GM12878 (cell line): ENCODE measurements at regions not wholly inside any gene's neighbourhood (a gene's known extent, or its start where the extent isn't known, plus 50 kb on each side); places are given as distances from the start of the nearest gene placed in this dataset.

ENCODE experiments used
- ATAC-seq: fragments of 200-7000 bp; cut with Tn5 transposase; 3 replicates; pipeline ENCODE4 v1.9.1; 2020; ENCODE audit warnings: mild to moderate bottlenecking, moderate library complexity
- BruUV-seq: library from RNA; stranded (reverse); fragments of 400-500 nt; replicated peaks from 2 replicates; lab custom pipeline; 2021; lab: Mats Ljungman, UMichigan
- CTCF ChIA-PET: fragments of 300-600 bp; sonication (Branson Sonifier 250); formaldehyde crosslinking; extraction: SDS; loops from one replicate; lab custom pipeline; 2021; ENCODE audit warnings: inconsistent platforms; lab: Yijun Ruan, JAX
- POLR2A ChIA-PET: fragments of 350-600 bp; formaldehyde crosslinking; extraction: SDS; loops from one replicate; lab custom pipeline; 2021; ENCODE audit warnings: inconsistent platforms; lab: Charles Lee
- RAD21 ChIA-PET: fragments of 300-600 bp; sonication (Branson Sonifier 250); formaldehyde crosslinking; loops from one replicate; lab custom pipeline; 2023; ENCODE audit warnings: antibody characterized with exemption; ENCODE audit not compliant: unreplicated experiment; lab: Charles Lee
- SMC1A ChIA-PET: fragments of 300-600 bp; sonication (Branson Sonifier 250); formaldehyde crosslinking; loops from one replicate; lab custom pipeline; 2023; ENCODE audit not compliant: unreplicated experiment, uncharacterized antibody; lab: Charles Lee
- DNase-seq: peaks from one replicate; pipeline ENCODE4 v3.0.0-alpha.2; 2011; ENCODE audit warnings: low read depth, low spot score
- FAIRE-seq: peaks from 3 replicates; lab custom pipeline; 2011; peaks lifted over from hg19 to GRCh38; lab: Jason Lieb, UNC
- H2AFZ ChIP-seq: 2 replicates; pipeline ENCODE4 v1.6.0; 2011; ENCODE audit warnings: low read depth, low read length, control low read depth; ENCODE audit not compliant: control insufficient read depth
- H3K27ac ChIP-seq: 2 replicates; pipeline ENCODE4 v1.5.1; 2011; ENCODE audit warnings: control low read depth; ENCODE audit not compliant: control insufficient read depth, insufficient read depth
- H3K27me3 ChIP-seq, 2 experiments: replicated peaks in 1 of 2; 2 replicates each; pipeline versions ENCODE4 v1.6.0 to v1.6.1; 2011; ENCODE audit warnings: low read length in 1 of 2; ENCODE audit not compliant: control insufficient read depth in 2 of 2, insufficient read depth in 2 of 2
- H3K36me3 ChIP-seq, 2 experiments: 2 replicates each; pipeline ENCODE4 v1.5.1; 2011; ENCODE audit warnings: low read length in 1 of 2; ENCODE audit not compliant: control insufficient read depth in 2 of 2, insufficient read depth in 2 of 2
- H3K4me1 ChIP-seq: 2 replicates; pipeline ENCODE4 v1.6.1; 2011; ENCODE audit warnings: mild to moderate bottlenecking, low read length, moderate library complexity, mixed read lengths; ENCODE audit not compliant: control insufficient read depth, insufficient read depth
- H3K4me2 ChIP-seq: 2 replicates; pipeline ENCODE4 v1.6.0; 2011; ENCODE audit warnings: control low read depth; ENCODE audit not compliant: control insufficient read depth, insufficient read depth
- H3K4me3 ChIP-seq: fragments of 200-600 bp; sonication (generic); 2 replicates; pipeline ENCODE4 v1.5.1; 2016
- H3K79me2 ChIP-seq: 2 replicates; pipeline ENCODE4 v1.6.0; 2011; ENCODE audit warnings: low read length; ENCODE audit not compliant: control insufficient read depth, insufficient read depth
- H3K9ac ChIP-seq: 2 replicates; pipeline ENCODE4 v1.8.0; 2011; ENCODE audit warnings: low read length, control low read depth, mixed read lengths; ENCODE audit not compliant: control insufficient read depth, insufficient read depth
- H3K9me3 ChIP-seq: replicated peaks from 3 replicates; pipeline ENCODE4 v1.5.1; 2011; ENCODE audit warnings: mild to moderate bottlenecking, low read length; ENCODE audit not compliant: control insufficient read depth, insufficient read depth
- H4K20me1 ChIP-seq: 2 replicates; pipeline ENCODE4 v1.6.0; 2011; ENCODE audit not compliant: control insufficient read depth, insufficient read depth
- ASH2L ChIP-seq: fragments of 300-600, 200-600 bp; sonication (generic); IDR thresholded peaks from 2 replicates; pipeline ENCODE4 v1.6.1; 2017; ENCODE audit warnings: low read depth, mild to moderate bottlenecking, borderline replicate concordance
- BCL11A ChIP-seq: IDR thresholded peaks from 2 replicates; pipeline ENCODE4 v1.6.1; 2011; ENCODE audit warnings: low read depth, low read length
- BRCA1 ChIP-seq: IDR thresholded peaks from 2 replicates; pipeline ENCODE4 v1.6.1; 2011; ENCODE audit warnings: low read depth, low read length, improper control_type of control experiment
- JUNB ChIP-seq: IDR thresholded peaks from 2 replicates; pipeline ENCODE4 v1.6.1; 2016; ENCODE audit warnings: antibody characterized with exemption, mild to moderate bottlenecking
- MYB ChIP-seq: fragments of 150-350 bp; IDR thresholded peaks from 2 replicates; pipeline ENCODE4 v1.6.1; 2014; ENCODE audit warnings: mild to moderate bottlenecking, low read depth, low read length, borderline replicate concordance
- POU2F2 ChIP-seq: IDR thresholded peaks from 3 replicates; pipeline ENCODE4 v1.6.1; 2011; ENCODE audit warnings: low read depth, mild to moderate bottlenecking, low read length, borderline replicate concordance
- RUNX3 ChIP-seq: IDR thresholded peaks from 2 replicates; pipeline ENCODE4 v1.6.1; 2012; ENCODE audit warnings: low read length, inconsistent platforms
- SMAD1 ChIP-seq: fragments of 450-650 bp; IDR thresholded peaks from 2 replicates; pipeline ENCODE4 v1.6.1; 2018; ENCODE audit warnings: mild to moderate bottlenecking, low read depth; ENCODE audit not compliant: partially characterized antibody
- WGBS: methylation state at CpG from one replicate; pipeline ENCODE4 v1.1.6; 2016; ENCODE audit warnings: low lambda C conversion rate; ENCODE audit not compliant: insufficient replicate concordance, insufficient coverage; ENCODE audit errors: missing lambda C conversion rate; 5-methylcytosine and 5-hydroxymethylcytosine counted together
- in situ Hi-C: fragments of 300-500 bp; cut with MboI; formaldehyde crosslinking; loops from 9 replicates; pipeline ENCODE4 v1.14.3; 2018; ENCODE audit warnings: mixed read lengths
- intact Hi-C: fragments of 100-400 bp; cut with micrococcal nuclease; formaldehyde crosslinking; loops from one replicate; pipeline ENCODE4 v1.14.2; 2022; ENCODE audit not compliant: unreplicated experiment
- TF ChIP-seq, protein P1 (sequence below): IDR thresholded peaks from 2 replicates; pipeline ENCODE4 v1.6.1; 2012; ENCODE audit warnings: improper control_type of control experiment, low read depth, low read length; ENCODE audit not compliant: insufficient replicate concordance
- TF ChIP-seq, protein P2 (sequence below): fragments of 450-650 bp; IDR thresholded peaks from 2 replicates; pipeline ENCODE4 v1.6.1; 2017; ENCODE audit warnings: borderline replicate concordance
- TF ChIP-seq, protein P3 (sequence below): IDR thresholded peaks from 2 replicates; pipeline ENCODE4 v1.6.1; 2011; ENCODE audit warnings: borderline replicate concordance, low read depth, mild to moderate bottlenecking, moderate library complexity, mixed read lengths, low read length; ENCODE audit not compliant: insufficient read depth; ENCODE audit errors: extremely low read length
- TF ChIP-seq, protein P4 (sequence below): fragments of 450-650 bp; IDR thresholded peaks from 2 replicates; pipeline ENCODE4 v1.6.1; 2018; ENCODE audit warnings: borderline replicate concordance, mild to moderate bottlenecking; ENCODE audit not compliant: partially characterized antibody

DNA sequence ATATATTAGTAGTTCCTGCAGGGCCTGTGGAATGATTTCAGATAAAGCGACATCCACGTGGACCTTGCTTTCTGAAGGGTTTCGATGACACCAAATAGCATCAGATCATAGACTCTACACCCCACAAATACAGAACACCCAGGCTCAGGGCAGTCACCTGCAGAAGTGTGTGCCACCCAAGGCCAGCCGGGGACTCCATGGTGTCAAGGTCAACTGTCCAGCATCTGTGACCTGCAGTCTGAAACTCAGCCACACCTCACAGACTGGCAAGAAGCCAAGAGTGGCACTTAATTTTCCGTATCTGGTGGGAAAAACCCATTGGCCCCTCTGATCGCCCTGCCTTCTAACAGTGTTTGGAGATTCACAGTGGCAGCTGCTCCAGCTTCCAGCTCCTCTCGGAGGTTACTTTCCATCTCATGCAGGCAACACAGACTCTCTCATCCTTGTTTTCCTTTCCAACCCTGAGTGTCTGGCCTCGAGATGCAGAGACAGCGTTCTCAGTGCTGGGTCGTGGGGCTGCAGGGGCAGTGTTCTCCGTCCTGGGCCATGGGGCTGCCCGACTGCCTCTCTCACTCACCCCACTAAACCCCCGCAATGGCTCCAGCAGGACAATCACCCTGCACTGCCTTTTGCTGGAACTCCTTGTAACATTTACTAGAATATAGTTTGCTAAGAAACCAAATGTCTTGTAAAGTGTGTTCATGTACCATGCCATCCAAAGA is 221.9 kb downstream of the IRX2 start:
- Histone ChIP-seq H3K27me3 (no peaks in the 10 kb centered on the region), H3K36me3 (no peaks in the 10 kb centered on the region), H3K9me3 (peaks cover 4% of the 10 kb centered on the region; the same call in 1 of the 3 replicates), H3K4me2 (no peak overlapping the region), H2AFZ (no peak overlapping the region), H3K9ac (no peak overlapping the region), H3K79me2 (no peaks in the 10 kb centered on the region), H4K20me1 (no peaks in the 10 kb centered on the region), H3K27ac (no peak overlapping the region), H3K4me3 (no peak overlapping the region), H3K4me1 (no peaks in the 10 kb centered on the region)
- DNase-seq (no peak), FAIRE-seq (no peak), ATAC-seq (no peak)
- intact Hi-C loops, result no loop called here
- CTCF ChIA-PET, result no interaction called here
- SMC1A ChIA-PET, result no interaction called here
- RAD21 ChIA-PET, result no interaction called here
- WGBS, result 13% methylated on average over 13 of the region's 13 CpGs
- BruUV-seq, result no TSS peak
- in situ Hi-C loops, result no loop called here
- POLR2A ChIA-PET, result no interaction called here
- TF ChIP-seq BCL11A (no peak), BRCA1 (no peak), RUNX3 (no peak), MYB (no peak), POU2F2 (no peak), SMAD1 (no peak), JUNB (no peak), ASH2L (no peak)
- TF ChIP-seq, protein P1, sequence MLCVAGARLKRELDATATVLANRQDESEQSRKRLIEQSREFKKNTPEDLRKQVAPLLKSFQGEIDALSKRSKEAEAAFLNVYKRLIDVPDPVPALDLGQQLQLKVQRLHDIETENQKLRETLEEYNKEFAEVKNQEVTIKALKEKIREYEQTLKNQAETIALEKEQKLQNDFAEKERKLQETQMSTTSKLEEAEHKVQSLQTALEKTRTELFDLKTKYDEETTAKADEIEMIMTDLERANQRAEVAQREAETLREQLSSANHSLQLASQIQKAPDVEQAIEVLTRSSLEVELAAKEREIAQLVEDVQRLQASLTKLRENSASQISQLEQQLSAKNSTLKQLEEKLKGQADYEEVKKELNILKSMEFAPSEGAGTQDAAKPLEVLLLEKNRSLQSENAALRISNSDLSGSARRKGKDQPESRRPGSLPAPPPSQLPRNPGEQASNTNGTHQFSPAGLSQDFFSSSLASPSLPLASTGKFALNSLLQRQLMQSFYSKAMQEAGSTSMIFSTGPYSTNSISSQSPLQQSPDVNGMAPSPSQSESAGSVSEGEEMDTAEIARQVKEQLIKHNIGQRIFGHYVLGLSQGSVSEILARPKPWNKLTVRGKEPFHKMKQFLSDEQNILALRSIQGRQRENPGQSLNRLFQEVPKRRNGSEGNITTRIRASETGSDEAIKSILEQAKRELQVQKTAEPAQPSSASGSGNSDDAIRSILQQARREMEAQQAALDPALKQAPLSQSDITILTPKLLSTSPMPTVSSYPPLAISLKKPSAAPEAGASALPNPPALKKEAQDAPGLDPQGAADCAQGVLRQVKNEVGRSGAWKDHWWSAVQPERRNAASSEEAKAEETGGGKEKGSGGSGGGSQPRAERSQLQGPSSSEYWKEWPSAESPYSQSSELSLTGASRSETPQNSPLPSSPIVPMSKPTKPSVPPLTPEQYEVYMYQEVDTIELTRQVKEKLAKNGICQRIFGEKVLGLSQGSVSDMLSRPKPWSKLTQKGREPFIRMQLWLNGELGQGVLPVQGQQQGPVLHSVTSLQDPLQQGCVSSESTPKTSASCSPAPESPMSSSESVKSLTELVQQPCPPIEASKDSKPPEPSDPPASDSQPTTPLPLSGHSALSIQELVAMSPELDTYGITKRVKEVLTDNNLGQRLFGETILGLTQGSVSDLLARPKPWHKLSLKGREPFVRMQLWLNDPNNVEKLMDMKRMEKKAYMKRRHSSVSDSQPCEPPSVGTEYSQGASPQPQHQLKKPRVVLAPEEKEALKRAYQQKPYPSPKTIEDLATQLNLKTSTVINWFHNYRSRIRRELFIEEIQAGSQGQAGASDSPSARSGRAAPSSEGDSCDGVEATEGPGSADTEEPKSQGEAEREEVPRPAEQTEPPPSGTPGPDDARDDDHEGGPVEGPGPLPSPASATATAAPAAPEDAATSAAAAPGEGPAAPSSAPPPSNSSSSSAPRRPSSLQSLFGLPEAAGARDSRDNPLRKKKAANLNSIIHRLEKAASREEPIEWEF, result no peak
- TF ChIP-seq, protein P2, sequence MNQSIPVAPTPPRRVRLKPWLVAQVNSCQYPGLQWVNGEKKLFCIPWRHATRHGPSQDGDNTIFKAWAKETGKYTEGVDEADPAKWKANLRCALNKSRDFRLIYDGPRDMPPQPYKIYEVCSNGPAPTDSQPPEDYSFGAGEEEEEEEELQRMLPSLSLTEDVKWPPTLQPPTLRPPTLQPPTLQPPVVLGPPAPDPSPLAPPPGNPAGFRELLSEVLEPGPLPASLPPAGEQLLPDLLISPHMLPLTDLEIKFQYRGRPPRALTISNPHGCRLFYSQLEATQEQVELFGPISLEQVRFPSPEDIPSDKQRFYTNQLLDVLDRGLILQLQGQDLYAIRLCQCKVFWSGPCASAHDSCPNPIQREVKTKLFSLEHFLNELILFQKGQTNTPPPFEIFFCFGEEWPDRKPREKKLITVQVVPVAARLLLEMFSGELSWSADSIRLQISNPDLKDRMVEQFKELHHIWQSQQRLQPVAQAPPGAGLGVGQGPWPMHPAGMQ, result no peak
- TF ChIP-seq, protein P3, sequence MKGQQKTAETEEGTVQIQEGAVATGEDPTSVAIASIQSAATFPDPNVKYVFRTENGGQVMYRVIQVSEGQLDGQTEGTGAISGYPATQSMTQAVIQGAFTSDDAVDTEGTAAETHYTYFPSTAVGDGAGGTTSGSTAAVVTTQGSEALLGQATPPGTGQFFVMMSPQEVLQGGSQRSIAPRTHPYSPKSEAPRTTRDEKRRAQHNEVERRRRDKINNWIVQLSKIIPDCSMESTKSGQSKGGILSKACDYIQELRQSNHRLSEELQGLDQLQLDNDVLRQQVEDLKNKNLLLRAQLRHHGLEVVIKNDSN, result no peak
- TF ChIP-seq, protein P4, sequence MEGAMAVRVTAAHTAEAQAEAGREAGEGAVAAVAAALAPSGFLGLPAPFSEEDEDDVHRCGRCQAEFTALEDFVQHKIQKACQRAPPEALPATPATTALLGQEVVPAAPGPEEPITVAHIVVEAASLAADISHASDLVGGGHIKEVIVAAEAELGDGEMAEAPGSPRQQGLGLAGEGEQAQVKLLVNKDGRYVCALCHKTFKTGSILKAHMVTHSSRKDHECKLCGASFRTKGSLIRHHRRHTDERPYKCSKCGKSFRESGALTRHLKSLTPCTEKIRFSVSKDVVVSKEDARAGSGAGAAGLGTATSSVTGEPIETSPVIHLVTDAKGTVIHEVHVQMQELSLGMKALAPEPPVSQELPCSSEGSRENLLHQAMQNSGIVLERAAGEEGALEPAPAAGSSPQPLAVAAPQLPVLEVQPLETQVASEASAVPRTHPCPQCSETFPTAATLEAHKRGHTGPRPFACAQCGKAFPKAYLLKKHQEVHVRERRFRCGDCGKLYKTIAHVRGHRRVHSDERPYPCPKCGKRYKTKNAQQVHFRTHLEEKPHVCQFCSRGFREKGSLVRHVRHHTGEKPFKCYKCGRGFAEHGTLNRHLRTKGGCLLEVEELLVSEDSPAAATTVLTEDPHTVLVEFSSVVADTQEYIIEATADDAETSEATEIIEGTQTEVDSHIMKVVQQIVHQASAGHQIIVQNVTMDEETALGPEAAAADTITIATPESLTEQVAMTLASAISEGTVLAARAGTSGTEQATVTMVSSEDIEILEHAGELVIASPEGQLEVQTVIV, result no peak
